HG02798 (cell line): ENCODE measurements at regions not wholly inside any gene's neighbourhood (a gene's known extent, or its start where the extent isn't known, plus 50 kb on each side); places are given as distances from the start of the nearest gene placed in this dataset.

Experiments used
- ATAC-seq: cut with Tn5 transposase; IDR thresholded peaks from one replicate; pipeline ENCODE4 v1.9.1; 2021; ENCODE audit warnings: mild to moderate bottlenecking; ENCODE audit not compliant: unreplicated experiment, poor library complexity

GRCh38 chr6:40197371-40197770 is 263.1 kb upstream of the MOCS1 start:
- no peak for ATAC-seq

- no peak for ATAC-seq
Measured at GRCh38 chr6:40196135-40196518, 261.9 kb upstream of the MOCS1 start.

GRCh38 chr6:40195428-40196134 is 261.3 kb upstream of the MOCS1 start:
- no peak for ATAC-seq

GRCh38 chr6:40194447-40195170 is 260.3 kb upstream of the MOCS1 start:
- ATAC-seq = no peak

- no peak for ATAC-seq
Measured at GRCh38 chr6:40192516-40192915, 258.3 kb upstream of the MOCS1 start.

GRCh38 chr6:40188931-40189330 is 254.7 kb upstream of the MOCS1 start:
- ATAC-seq = no peak

- no peak for ATAC-seq
Measured at GRCh38 chr6:40187535-40188144, 253.4 kb upstream of the MOCS1 start.

GRCh38 chr6:40185486-40185885 is 251.2 kb upstream of the MOCS1 start:
- no peak for ATAC-seq

GRCh38 chr6:40183902-40184301 is 249.6 kb upstream of the MOCS1 start:
- ATAC-seq = no peak

- no peak for ATAC-seq
Measured at GRCh38 chr6:40181367-40181766, 247.1 kb upstream of the MOCS1 start.

- no peak for ATAC-seq
Measured at GRCh38 chr6:40180271-40180670, 246.0 kb upstream of the MOCS1 start.

- no peak for ATAC-seq
Measured at GRCh38 chr6:40179496-40179895, 245.2 kb upstream of the MOCS1 start.

GRCh38 chr6:40177598-40177997 is 243.3 kb upstream of the MOCS1 start:
- ATAC-seq = no peak

GRCh38 chr6:40176152-40176551 is 241.9 kb upstream of the MOCS1 start:
- no peak for ATAC-seq

- ATAC-seq = no peak
Measured at GRCh38 chr6:40172272-40172671, 238.0 kb upstream of the MOCS1 start.

- no peak for ATAC-seq
Measured at GRCh38 chr6:40171343-40171742, 237.1 kb upstream of the MOCS1 start.

GRCh38 chr6:40170856-40171255 is 236.6 kb upstream of the MOCS1 start:
- ATAC-seq = no peak

GRCh38 chr6:40169878-40170277 is 235.6 kb upstream of the MOCS1 start:
- ATAC-seq = no peak

- ATAC-seq = no peak
Measured at GRCh38 chr6:40166963-40167362, 232.7 kb upstream of the MOCS1 start.

- ATAC-seq = no peak
Measured at GRCh38 chr6:40165036-40165709, 230.9 kb upstream of the MOCS1 start.

- ATAC-seq = no peak
Measured at GRCh38 chr6:40164345-40164755, 230.1 kb upstream of the MOCS1 start.
